ENCODE measurements at regions not wholly inside any gene's neighbourhood (a gene's known extent, or its start where the extent isn't known, plus 50 kb on each side); places are given as distances from the start of the nearest gene placed in this dataset.

GRCh38 chr2:215849771-215850170 lies 163.6 kb downstream of the MREG start:
- H3K9me2 ChIP-seq (ENCODE audit: insufficient read depth, low read length): no peaks in the 10 kb centered on the region
- no peaks in the 10 kb centered on the region for H3K27me3 ChIP-seq (ENCODE audit: insufficient read depth, low read depth, low read length)
- no peak overlapping the region for H2AFZ ChIP-seq (ENCODE audit: low read depth, low read length)
- H4K20me1 ChIP-seq (ENCODE audit: insufficient read depth): no peaks in the 10 kb centered on the region
- no peak for TF ChIP-seq MXI1 (conservative IDR thresholded peaks at IDR 0.05; ENCODE audit: poor library complexity, severe bottlenecking)
- no peak for TF ChIP-seq REST (IDR thresholded peaks at IDR 0.05; ENCODE audit: borderline replicate concordance)
- TF ChIP-seq EZH2 (IDR thresholded peaks at IDR 0.05; ENCODE audit: borderline replicate concordance, insufficient read depth, low read length, poor library complexity, severe bottlenecking): no peak
- no peak for TF ChIP-seq POLR2AphosphoS5 (IDR thresholded peaks at IDR 0.05)
- no peak for TF ChIP-seq TAF1 (IDR thresholded peaks at IDR 0.05; ENCODE audit: low read depth)
- no peak for TF ChIP-seq SMC3 (conservative IDR thresholded peaks at IDR 0.05; ENCODE audit: poor library complexity)
- no peak for TF ChIP-seq CTCF (IDR thresholded peaks at IDR 0.05; ENCODE audit: poor library complexity, severe bottlenecking)
- no peak for TF ChIP-seq EP300 (conservative IDR thresholded peaks at IDR 0.05; ENCODE audit: poor library complexity, severe bottlenecking)
- no peaks in the 10 kb centered on the region for H3K36me3 ChIP-seq (ENCODE audit: insufficient read depth, low read length)
- peaks cover 3% of the 10 kb centered on the region for H3K9me3 ChIP-seq (ENCODE audit: low read length)
- no peak overlapping the region for H3K9ac ChIP-seq (ENCODE audit: low read length)
- no peak overlapping the region for H3K4me2 ChIP-seq (ENCODE audit: low read length)
- H3K79me2 ChIP-seq (replicated peaks; ENCODE audit: insufficient read depth, low read length): no peaks in the 10 kb centered on the region
- H3K27ac ChIP-seq (ENCODE audit: low read length): no peak overlapping the region
- no peak overlapping the region for H3K4me3 ChIP-seq (ENCODE audit: low read length)
- H3F3A ChIP-seq (ENCODE audit: insufficient read depth, low read length, poor library complexity, severe bottlenecking): no peaks in the 10 kb centered on the region

DNA sequence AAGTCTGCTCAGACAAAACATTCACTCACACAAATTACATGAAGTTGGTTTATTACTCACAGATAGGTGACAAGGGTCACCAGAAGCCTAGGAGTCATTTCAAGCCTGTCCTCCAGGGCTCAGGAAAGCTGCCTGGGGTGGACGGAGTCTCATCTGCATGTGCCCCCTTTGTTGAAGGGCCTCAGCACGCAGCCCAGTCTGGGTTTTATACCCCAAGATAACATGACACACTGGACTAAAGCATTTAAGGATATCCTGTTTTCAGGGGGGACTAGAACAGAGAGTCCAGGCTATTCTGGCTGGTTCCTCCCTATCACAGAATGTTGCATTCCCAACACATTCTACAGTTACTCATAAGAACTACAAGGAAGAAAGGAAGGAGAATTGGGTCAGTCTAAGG lies 164.7 kb downstream of the MREG start:
- H3K27me3 ChIP-seq (ENCODE audit: insufficient read depth, low read depth, low read length): no peaks in the 10 kb centered on the region
- H3F3A ChIP-seq (ENCODE audit: insufficient read depth, low read length, poor library complexity, severe bottlenecking): no peaks in the 10 kb centered on the region
- no peaks in the 10 kb centered on the region for H3K36me3 ChIP-seq (ENCODE audit: insufficient read depth, low read length)
- H3K9ac ChIP-seq (ENCODE audit: low read length): no peak overlapping the region
- no peak for TF ChIP-seq RAD21 (conservative IDR thresholded peaks at IDR 0.05)
- TF ChIP-seq TAF1 (IDR thresholded peaks at IDR 0.05; ENCODE audit: low read depth): no peak
- no peak for TF ChIP-seq SMC3 (conservative IDR thresholded peaks at IDR 0.05; ENCODE audit: poor library complexity)
- TF ChIP-seq MXI1 (conservative IDR thresholded peaks at IDR 0.05; ENCODE audit: poor library complexity, severe bottlenecking): no peak
- TF ChIP-seq CTCF (IDR thresholded peaks at IDR 0.05; ENCODE audit: poor library complexity, severe bottlenecking): no peak
- TF ChIP-seq REST (IDR thresholded peaks at IDR 0.05; ENCODE audit: borderline replicate concordance): no peak
- no peak overlapping the region for H3K4me2 ChIP-seq (ENCODE audit: low read length)
- H3K79me2 ChIP-seq (replicated peaks; ENCODE audit: insufficient read depth, low read length): no peaks in the 10 kb centered on the region
- no peaks in the 10 kb centered on the region for H4K20me1 ChIP-seq (ENCODE audit: insufficient read depth)
- no peaks in the 10 kb centered on the region for H3K9me3 ChIP-seq (ENCODE audit: low read length)
- H2AFZ ChIP-seq (ENCODE audit: low read depth, low read length): no peak overlapping the region
- no peaks in the 10 kb centered on the region for H3K9me2 ChIP-seq (ENCODE audit: insufficient read depth, low read length)
- H3K27ac ChIP-seq (ENCODE audit: low read length): no peak overlapping the region
- H3K4me3 ChIP-seq (ENCODE audit: low read length): no peak overlapping the region

Data from neural cell (in vitro differentiated cells).